Keratinocyte (primary cell): ENCODE measurements at regions not wholly inside any gene's neighbourhood (a gene's known extent, or its start where the extent isn't known, plus 50 kb on each side); places are given as distances from the start of the nearest gene placed in this dataset.

ENCODE experiments used
- DNase-seq: peaks from one replicate; pipeline ENCODE4 v3.0.0-alpha.2; 2011; ENCODE audit warnings: low read depth, missing footprints, low spot score
- FAIRE-seq: peaks from 2 replicates; lab custom pipeline; 2011; peaks lifted over from hg19 to GRCh38; lab: Jason Lieb, UNC
- H2AFZ ChIP-seq: 2 replicates; pipeline ENCODE4 v1.6.0; 2012; ENCODE audit warnings: low read length, control low read depth, inconsistent platforms; ENCODE audit not compliant: control insufficient read depth
- H3K27ac ChIP-seq: 2 replicates; pipeline ENCODE4 v1.5.1; 2011; ENCODE audit warnings: low read length; ENCODE audit not compliant: control insufficient read depth, insufficient read depth
- H3K27me3 ChIP-seq: 3 replicates; pipeline ENCODE4 v1.6.0; 2011; ENCODE audit warnings: low read length; ENCODE audit not compliant: control insufficient read depth, insufficient read depth; ENCODE audit errors: extremely low read depth
- H3K36me3 ChIP-seq, 2 experiments: 2 replicates in 1 of 2; 3 replicates in 1 of 2; pipeline ENCODE4 v1.5.1; 2011; ENCODE audit warnings: low read length in 2 of 2, mild to moderate bottlenecking in 1 of 2; ENCODE audit not compliant: control insufficient read depth in 2 of 2, insufficient read depth in 2 of 2; ENCODE audit errors: extremely low read depth in 1 of 2
- H3K4me1 ChIP-seq: 3 replicates; pipeline ENCODE4 v1.5.1; 2011; ENCODE audit warnings: low read length; ENCODE audit not compliant: control insufficient read depth, insufficient read depth; ENCODE audit errors: extremely low read depth
- H3K4me2 ChIP-seq: 3 replicates; pipeline ENCODE4 v1.6.0; 2011; ENCODE audit warnings: low read depth, low read length; ENCODE audit not compliant: control insufficient read depth, insufficient read depth; ENCODE audit errors: extremely low read depth
- H3K4me3 ChIP-seq, 3 experiments: fragments of 200-600 bp in 1 of 3; sonication (generic) in 1 of 3; 2 replicates in 2 of 3; 3 replicates in 1 of 3; pipeline ENCODE4 v1.5.1; 2011 to 2016; ENCODE audit warnings: low read length in 3 of 3, mild to moderate bottlenecking in 3 of 3, control low read depth in 2 of 3, inconsistent platforms in 1 of 3, low read depth in 1 of 3, mixed read lengths in 1 of 3, mixed run types in 1 of 3, moderate library complexity in 1 of 3; ENCODE audit not compliant: control insufficient read depth in 2 of 3, insufficient read depth in 2 of 3; ENCODE audit errors: extremely low read depth in 1 of 3
- H3K79me2 ChIP-seq: 2 replicates; pipeline ENCODE4 v1.6.0; 2012; ENCODE audit warnings: low read length; ENCODE audit not compliant: control insufficient read depth, insufficient read depth
- H3K9ac ChIP-seq: 3 replicates; pipeline ENCODE4 v1.6.0; 2011; ENCODE audit warnings: low read length; ENCODE audit not compliant: control insufficient read depth, insufficient read depth; ENCODE audit errors: extremely low read depth
- H3K9me1 ChIP-seq: 3 replicates; pipeline ENCODE4 v1.6.0; 2011; ENCODE audit warnings: low read length; ENCODE audit not compliant: control insufficient read depth, insufficient read depth; ENCODE audit errors: extremely low read depth
- H3K9me3 ChIP-seq: 2 replicates; pipeline ENCODE4 v1.5.1; 2012; ENCODE audit warnings: low read depth, low read length; ENCODE audit not compliant: control insufficient read depth
- H4K20me1 ChIP-seq: 3 replicates; pipeline ENCODE4 v1.6.0; 2011; ENCODE audit warnings: low read length; ENCODE audit not compliant: control insufficient read depth, insufficient read depth; ENCODE audit errors: extremely low read depth
- CTCF ChIP-seq, 3 experiments: IDR thresholded peaks in 1 of 3; conservative IDR thresholded peaks in 1 of 3; optimal IDR thresholded peaks in 1 of 3; 2 replicates in 2 of 3; 3 replicates in 1 of 3; pipeline versions ENCODE3 to v1.5.1; 2011; ENCODE audit warnings: low read length in 3 of 3, mild to moderate bottlenecking in 3 of 3, moderate library complexity in 2 of 3, control low read depth in 1 of 3, inconsistent platforms in 1 of 3; ENCODE audit not compliant: insufficient read depth in 2 of 3; ENCODE audit errors: extremely low read depth in 1 of 3
- EZH2 ChIP-seq: IDR thresholded peaks from one replicate; pipeline ENCODE4 v1.6.1; 2012; ENCODE audit warnings: inconsistent platforms, mild to moderate bottlenecking, low read length, moderate library complexity
- dilution Hi-C: fragments of 300-500 bp; cut with MboI; formaldehyde crosslinking; loops from one replicate; pipeline ENCODE4 v1.7.0; 2020; ENCODE audit warnings: low sequenced_read_pairs; ENCODE audit not compliant: extremely low pct_ligation_motif_present

- Histone ChIP-seq H3K9me3 (no peaks in the 10 kb centered on the region), H2AFZ (no peak overlapping the region), H3K9me1 (no peaks in the 10 kb centered on the region), H3K79me2 (no peaks in the 10 kb centered on the region), H4K20me1 (no peaks in the 10 kb centered on the region), H3K27ac (no peak overlapping the region), H3K4me3 (no peak overlapping the region), H3K4me1 (no peaks in the 10 kb centered on the region), H3K9ac (no peak overlapping the region), H3K4me2 (no peak overlapping the region), H3K36me3 (no peaks in the 10 kb centered on the region), H3K27me3 (no peaks in the 10 kb centered on the region)
- FAIRE-seq = no peak
- TF ChIP-seq EZH2 = no peak
- no peak for TF ChIP-seq CTCF (optimal IDR thresholded peaks at IDR 0.05 in 1 of 3, IDR thresholded peaks at IDR 0.05 in 1 of 3, conservative IDR thresholded peaks at IDR 0.05 in 1 of 3; ENCODE audit: extremely low read depth in 1 of 3, insufficient read depth in 2 of 3, low read length in 3 of 3)
- dilution Hi-C loops = no loop called here
- DNase-seq = no peak
Measured at GRCh38 chr4:74848774-74849173, 54.5 kb upstream of the BTC start.

- no peak for DNase-seq
- Histone ChIP-seq H3K27me3 (no peaks in the 10 kb centered on the region), H3K4me2 (no peak overlapping the region), H3K9me3 (no peaks in the 10 kb centered on the region), H2AFZ (no peak overlapping the region), H3K4me3 (no peak overlapping the region), H3K27ac (no peak overlapping the region), H3K9ac (no peak overlapping the region), H3K36me3 (no peaks in the 10 kb centered on the region), H3K9me1 (no peaks in the 10 kb centered on the region), H4K20me1 (no peaks in the 10 kb centered on the region), H3K4me1 (no peaks in the 10 kb centered on the region), H3K79me2 (no peaks in the 10 kb centered on the region)
- TF ChIP-seq CTCF (optimal IDR thresholded peaks at IDR 0.05 in 1 of 3, IDR thresholded peaks at IDR 0.05 in 1 of 3, conservative IDR thresholded peaks at IDR 0.05 in 1 of 3; ENCODE audit: extremely low read depth in 1 of 3, insufficient read depth in 2 of 3, low read length in 3 of 3) (no peak), EZH2 (no peak)
- dilution Hi-C loops = no loop called here
- FAIRE-seq = no peak
Measured at GRCh38 chr4:74845834-74846233, 51.5 kb upstream of the BTC start.
